ENCODE measurements at regions not wholly inside any gene's neighbourhood (a gene's known extent, or its start where the extent isn't known, plus 50 kb on each side); places are given as distances from the start of the nearest gene placed in this dataset.

GRCh38 chr16:13307851-13308250 lies 406.5 kb downstream of the SHISA9 start:
- Histone ChIP-seq H2BK5ac (ENCODE audit: insufficient read length, low read length) (no peak overlapping the region), H3K4me2 (ENCODE audit: insufficient read depth, insufficient read length, low read length) (no peak overlapping the region), H2BK12ac (ENCODE audit: insufficient read length, low read depth, low read length) (no peak overlapping the region), H2AK5ac (ENCODE audit: insufficient read length, low read length) (no peak overlapping the region), H2AFZ (ENCODE audit: low read length) (no peak overlapping the region), H3K27ac (ENCODE audit: insufficient read length, low read depth, low read length) (no peak overlapping the region), H2BK120ac (ENCODE audit: low read depth, low read length, poor library complexity, severe bottlenecking) (no peak overlapping the region), H3T11ph (ENCODE audit: low read length) (no peak overlapping the region), H3K23me2 (ENCODE audit: insufficient read length, low read depth, low read length, poor library complexity, severe bottlenecking) (no peaks in the 10 kb centered on the region), H3K56ac (ENCODE audit: insufficient read length, low read depth, low read length) (no peak overlapping the region), H3K14ac (ENCODE audit: insufficient read depth, low read length) (no peak overlapping the region), H4K8ac (replicated peaks; ENCODE audit: insufficient read length, low read depth, low read length) (no peak overlapping the region), H3K23ac (ENCODE audit: insufficient read length, low read depth, low read length) (no peak overlapping the region), H3K9ac (ENCODE audit: extremely low read depth, insufficient read length, low read length) (no peak overlapping the region), H3K4ac (ENCODE audit: low read depth, low read length) (no peak overlapping the region), H3K9me3 (ENCODE audit: control insufficient read depth, low read depth, low read length) (no peaks in the 10 kb centered on the region), H2BK15ac (ENCODE audit: low read depth, low read length) (no peak overlapping the region), H3K79me1 (ENCODE audit: insufficient read depth, low read depth, low read length, poor library complexity, severe bottlenecking) (no peaks in the 10 kb centered on the region), H3K4me1 (ENCODE audit: insufficient read depth, low read length) (no peaks in the 10 kb centered on the region), H2BK20ac (ENCODE audit: low read depth, low read length, poor library complexity, severe bottlenecking) (no peak overlapping the region), H3K79me2 (ENCODE audit: insufficient read depth, low read length) (no peaks in the 10 kb centered on the region), H3K18ac (ENCODE audit: insufficient read length, low read depth, low read length) (no peak overlapping the region), H4K5ac (ENCODE audit: insufficient read length, low read depth, low read length) (no peak overlapping the region), H4K91ac (ENCODE audit: insufficient read length, low read depth, low read length) (no peak overlapping the region), H3K27me3 (ENCODE audit: insufficient read depth, low read length) (no peaks in the 10 kb centered on the region), H4K20me1 (ENCODE audit: control insufficient read depth, insufficient read depth, insufficient read length) (no peaks in the 10 kb centered on the region)
- Mint-ChIP-seq H3K27me3 (ENCODE audit: low read depth) (no peaks in the 10 kb centered on the region; the same call in 1 of the 2 replicates), H3K4me3 (no peak overlapping the region), H3K36me3 (ENCODE audit: insufficient read depth in 1 of 3, low read depth in 3 of 3) (no peaks in the 10 kb centered on the region), H3K4me1 (peaks cover 4 to 5% of the 10 kb centered on the region in 2 experiments; a peak in 2 of 4 replicates), H3K27ac (no peak overlapping the region), H3K9me3 (no peaks in the 10 kb centered on the region)
- TF ChIP-seq CTCF (conservative IDR thresholded peaks at IDR 0.05) = no peak
- DNase-seq = no peak
- WGBS (ENCODE audit: extremely low coverage, insufficient read length, low lambda C conversion rate) = no CpG with 5 or more reads among the region's 5 CpGs
